HG03025 (cell line): ENCODE measurements at regions not wholly inside any gene's neighbourhood (a gene's known extent, or its start where the extent isn't known, plus 50 kb on each side); places are given as distances from the start of the nearest gene placed in this dataset.
"Not testable (repeated sequence)": the region's sequence is repeated elsewhere in the genome, so short reads cannot be mapped to it uniquely, and the experiment has no call there.

ENCODE experiments used
- ATAC-seq: cut with Tn5 transposase; IDR thresholded peaks from one replicate; pipeline ENCODE4 v1.9.1; 2021; ENCODE audit warnings: mild to moderate bottlenecking, moderate library complexity; ENCODE audit not compliant: unreplicated experiment, low FRiP score

GRCh38 chr5:32916648-32917047 is 205.5 kb downstream of the NPR3 start:
- ATAC-seq, result no peak

GRCh38 chr5:32928761-32929160 is 217.6 kb downstream of the NPR3 start:
- no peak for ATAC-seq

- not testable (repeated sequence) for ATAC-seq
These were observed 220.3 kb downstream of the NPR3 start for GRCh38 chr5:32931438-32931837.

GRCh38 chr5:32932241-32932935 is 221.3 kb downstream of the NPR3 start:
- ATAC-seq, result no peak

- no peak for ATAC-seq
These were observed 222.6 kb downstream of the NPR3 start for GRCh38 chr5:32933692-32934091.

- no peak for ATAC-seq
These were observed 223.4 kb downstream of the NPR3 start for GRCh38 chr5:32934529-32934928.

GRCh38 chr5:32935283-32935682 is 224.2 kb downstream of the NPR3 start:
- no peak for ATAC-seq

GRCh38 chr5:32936329-32936728 is 225.2 kb downstream of the NPR3 start:
- no peak for ATAC-seq

- ATAC-seq, result peak; percentile 72
These were observed 231.3 kb downstream of the NPR3 start for GRCh38 chr5:32942225-32942989.

GRCh38 chr5:32949286-32949970 is 238.3 kb downstream of the NPR3 start:
- ATAC-seq, result no peak

GRCh38 chr5:32951003-32951402 is 239.9 kb downstream of the NPR3 start:
- ATAC-seq, result no peak

- no peak for ATAC-seq
These were observed 240.8 kb downstream of the NPR3 start for GRCh38 chr5:32951878-32952277.

GRCh38 chr5:32952421-32952820 is 241.3 kb downstream of the NPR3 start:
- not testable (repeated sequence) for ATAC-seq

- no peak for ATAC-seq
These were observed 242.6 kb downstream of the NPR3 start for GRCh38 chr5:32953694-32954093.

- ATAC-seq, result no peak
These were observed 244.7 kb downstream of the NPR3 start for GRCh38 chr5:32955814-32956213.

GRCh38 chr5:32960340-32961058 is 249.4 kb downstream of the NPR3 start:
- no peak for ATAC-seq

GRCh38 chr5:32961059-32961415 is 249.9 kb downstream of the NPR3 start:
- no peak for ATAC-seq

GRCh38 chr5:32964261-32964660 is 253.1 kb downstream of the NPR3 start:
- no peak for ATAC-seq

- ATAC-seq, result no peak
These were observed 262.5 kb downstream of the NPR3 start for GRCh38 chr5:32973646-32974045.

- no peak for ATAC-seq
These were observed 264.7 kb downstream of the NPR3 start for GRCh38 chr5:32975656-32976375.
